ENCODE measurements at regions not wholly inside any gene's neighbourhood (a gene's known extent, or its start where the extent isn't known, plus 50 kb on each side); places are given as distances from the start of the nearest gene placed in this dataset.

GRCh38 chr6:154570505-154570904 is 60.0 kb upstream of the CNKSR3 start:
- H3K27ac ChIP-seq = no peak overlapping the region
- no peaks in the 10 kb centered on the region for H3K27me3 ChIP-seq (ENCODE audit: insufficient read depth in 3 of 3, low read length in 2 of 3)
- H3K36me3 ChIP-seq (ENCODE audit: insufficient read depth in 1 of 2, low read depth in 1 of 2) = no peaks in the 10 kb centered on the region
- ATAC-seq (no peak), DNase-seq (no peak)
- intact Hi-C loops (cut with DNase I) = no loop called here
- H3K4me1 ChIP-seq = no peaks in the 10 kb centered on the region
- no peak overlapping the region for H3K4me3 ChIP-seq
- WGBS, 3 donors = 86 to 97% (median 92%) methylated on average over 2 of the region's 2 CpGs
- TF ChIP-seq CTCF (IDR thresholded peaks at IDR 0.05) = no peak
- H3K9me3 ChIP-seq = no peaks in the 10 kb centered on the region

GRCh38 chr6:154572556-154572955 is 62.1 kb upstream of the CNKSR3 start:
- intact Hi-C loops (cut with DNase I) = no loop called here
- Histone ChIP-seq H3K9me3 (no peaks in the 10 kb centered on the region), H3K27me3 (ENCODE audit: insufficient read depth in 3 of 3, low read length in 2 of 3) (no peaks in the 10 kb centered on the region), H3K36me3 (ENCODE audit: insufficient read depth in 1 of 2, low read depth in 1 of 2) (no peaks in the 10 kb centered on the region), H3K4me3 (no peak overlapping the region), H3K4me1 (no peaks in the 10 kb centered on the region), H3K27ac (no peak overlapping the region)
- no peak for TF ChIP-seq CTCF (IDR thresholded peaks at IDR 0.05)
- 48 to 51% (median 49%) methylated on average over 6 of the region's 6 CpGs for WGBS, 3 donors
- no peak for ATAC-seq
- no peak for DNase-seq

GRCh38 chr6:154578004-154578559 is 67.6 kb upstream of the CNKSR3 start:
- DNase-seq = no peak
- H3K36me3 ChIP-seq (ENCODE audit: insufficient read depth in 1 of 2, low read depth in 1 of 2) = no peaks in the 10 kb centered on the region
- no peak overlapping the region for H3K27ac ChIP-seq
- H3K4me3 ChIP-seq = no peak overlapping the region
- no peaks in the 10 kb centered on the region for H3K27me3 ChIP-seq (ENCODE audit: insufficient read depth in 3 of 3, low read length in 2 of 3)
- no peak for ATAC-seq
- TF ChIP-seq CTCF (IDR thresholded peaks at IDR 0.05) = no peak
- no peaks in the 10 kb centered on the region for H3K9me3 ChIP-seq
- intact Hi-C loops (cut with DNase I) = no loop called here
- no peaks in the 10 kb centered on the region for H3K4me1 ChIP-seq
- WGBS, 3 donors = 83 to 86% (median 84%) methylated on average over 3 of the region's 3 CpGs

- Histone ChIP-seq H3K27ac (no peak overlapping the region), H3K9me3 (no peaks in the 10 kb centered on the region), H3K27me3 (ENCODE audit: insufficient read depth in 3 of 3, low read length in 2 of 3) (no peaks in the 10 kb centered on the region), H3K4me3 (no peak overlapping the region), H3K4me1 (no peaks in the 10 kb centered on the region), H3K36me3 (ENCODE audit: insufficient read depth in 1 of 2, low read depth in 1 of 2) (no peaks in the 10 kb centered on the region)
- ATAC-seq (no peak), DNase-seq (no peak)
- intact Hi-C loops (cut with DNase I) = no loop called here
- WGBS, 3 donors = 86 to 91% (median 87%) methylated on average over 2 of the region's 2 CpGs
- no peak for TF ChIP-seq CTCF (IDR thresholded peaks at IDR 0.05)
Observed at GRCh38 chr6:154579046-154579445, 68.6 kb upstream of the CNKSR3 start.

- 54 to 71% (median 60%) methylated on average over 3 of the region's 3 CpGs for WGBS, 3 donors
- H3K4me1 ChIP-seq = no peaks in the 10 kb centered on the region
- intact Hi-C loops (cut with DNase I) = no loop called here
- no peak for ATAC-seq
- no peak overlapping the region for H3K27ac ChIP-seq
- H3K9me3 ChIP-seq = no peaks in the 10 kb centered on the region
- no peak for DNase-seq
- H3K27me3 ChIP-seq (ENCODE audit: insufficient read depth in 3 of 3, low read length in 2 of 3) = no peaks in the 10 kb centered on the region
- no peak for TF ChIP-seq CTCF (IDR thresholded peaks at IDR 0.05)
- no peaks in the 10 kb centered on the region for H3K36me3 ChIP-seq (ENCODE audit: insufficient read depth in 1 of 2, low read depth in 1 of 2)
- no peak overlapping the region for H3K4me3 ChIP-seq
Observed at GRCh38 chr6:154579485-154579884, 69.0 kb upstream of the CNKSR3 start.
